IMR-90 (cell line): ENCODE measurements at regions not wholly inside any gene's neighbourhood (a gene's known extent, or its start where the extent isn't known, plus 50 kb on each side); places are given as distances from the start of the nearest gene placed in this dataset.

Experiments
- ATAC-seq: fragments of 200-7000 bp; cut with Tn5 transposase; 2 replicates; pipeline ENCODE4 v1.9.1; 2020; ENCODE audit warnings: low read depth, mild to moderate bottlenecking, moderate library complexity
- BruUV-seq: library from RNA; stranded (reverse); fragments of 400-500 nt; replicated peaks from 2 replicates; lab custom pipeline; 2021; lab: Mats Ljungman, UMichigan
- CTCF ChIA-PET: fragments of 300-600 bp; formaldehyde crosslinking; extraction: SDS; loops from one replicate; lab custom pipeline; 2021; ENCODE audit warnings: antibody characterized with exemption; lab: Yijun Ruan, JAX
- POLR2A ChIA-PET: fragments of 300-600 bp; sonication (Branson Sonifier 250); formaldehyde crosslinking; loops from one replicate; lab custom pipeline; 2022; ENCODE audit warnings: antibody characterized with exemption; ENCODE audit not compliant: unreplicated experiment; lab: Charles Lee
- DNase-seq: peaks from one replicate; pipeline ENCODE4 v3.0.0; 2013
- H2AFZ ChIP-seq: replicated peaks from 2 replicates; pipeline ENCODE3; 2013; ENCODE audit warnings: low read length, mild to moderate bottlenecking; ENCODE audit not compliant: poor library complexity
- H2AK5ac ChIP-seq: 2 replicates; pipeline ENCODE4 v1.6.1; 2013; ENCODE audit warnings: low read depth, low read length, inconsistent platforms
- H2AK9ac ChIP-seq: replicated peaks from 2 replicates; pipeline ENCODE3; 2013; ENCODE audit warnings: mild to moderate bottlenecking, low read depth, low read length, moderate library complexity; ENCODE audit not compliant: poor library complexity
- H2BK120ac ChIP-seq: 2 replicates; pipeline ENCODE4 v1.6.1; 2013; ENCODE audit warnings: low read depth, low read length, inconsistent platforms
- H2BK15ac ChIP-seq: 3 replicates; pipeline ENCODE4 v1.6.1; 2013; ENCODE audit warnings: low read depth, low read length, inconsistent platforms
- H2BK20ac ChIP-seq: 2 replicates; pipeline ENCODE4 v1.6.1; 2013; ENCODE audit warnings: low read depth, mild to moderate bottlenecking, inconsistent platforms, low read length, moderate library complexity
- H2BK5ac ChIP-seq: 2 replicates; pipeline ENCODE4 v1.6.1; 2013; ENCODE audit warnings: mild to moderate bottlenecking, low read depth, low read length, inconsistent platforms; ENCODE audit not compliant: poor library complexity, severe bottlenecking
- H3K14ac ChIP-seq: replicated peaks from 2 replicates; pipeline ENCODE4 v1.6.1; 2013; ENCODE audit warnings: low read depth, low read length, inconsistent platforms
- H3K18ac ChIP-seq: 2 replicates; pipeline ENCODE4 v1.6.1; 2013; ENCODE audit warnings: low read depth, low read length, control low read depth
- H3K23ac ChIP-seq: 2 replicates; pipeline ENCODE4 v1.6.1; 2013; ENCODE audit warnings: low read depth, low read length, inconsistent platforms
- H3K27ac ChIP-seq: 2 replicates; pipeline ENCODE4 v1.5.1; 2013; ENCODE audit warnings: mild to moderate bottlenecking, control low read depth, low read length; ENCODE audit not compliant: insufficient read depth
- H3K27me3 ChIP-seq: 2 replicates; pipeline ENCODE4 v1.6.1; 2013; ENCODE audit warnings: low read length; ENCODE audit not compliant: control insufficient read depth, insufficient read depth
- H3K36me3 ChIP-seq: 2 replicates; pipeline ENCODE4 v1.6.1; 2013; ENCODE audit warnings: low read length, mixed read lengths; ENCODE audit not compliant: control insufficient read depth, insufficient read depth
- H3K4ac ChIP-seq: 2 replicates; pipeline ENCODE4 v1.6.1; 2013; ENCODE audit warnings: low read depth, low read length, inconsistent platforms
- H3K4me1 ChIP-seq: 2 replicates; pipeline ENCODE4 v1.6.1; 2013; ENCODE audit warnings: low read length, mixed read lengths; ENCODE audit not compliant: control insufficient read depth, insufficient read depth
- H3K4me2 ChIP-seq: 2 replicates; pipeline ENCODE4 v1.6.1; 2013; ENCODE audit warnings: low read depth, mild to moderate bottlenecking, control low read depth, low read length, moderate library complexity
- H3K4me3 ChIP-seq: 2 replicates; pipeline ENCODE4 v1.5.1; 2013; ENCODE audit warnings: low read depth, mild to moderate bottlenecking, control low read depth, low read length, moderate library complexity; ENCODE audit not compliant: insufficient read depth
- H3K56ac ChIP-seq: 2 replicates; pipeline ENCODE4 v1.6.1; 2013; ENCODE audit warnings: low read length, inconsistent platforms; ENCODE audit not compliant: insufficient read depth; ENCODE audit errors: extremely low read depth
- H3K79me1 ChIP-seq, 2 experiments: 2 replicates each; pipeline ENCODE4 v1.6.1; 2013; ENCODE audit warnings: low read length in 2 of 2, inconsistent platforms in 1 of 2, low read depth in 1 of 2
- H3K9ac ChIP-seq: 2 replicates; pipeline ENCODE4 v1.6.1; 2013; ENCODE audit warnings: low read depth, low read length, control low read depth
- H3K9me1 ChIP-seq: 2 replicates; pipeline ENCODE4 v1.6.1; 2013; ENCODE audit warnings: low read length, inconsistent platforms; ENCODE audit not compliant: insufficient read depth
- H3K9me3 ChIP-seq: 2 replicates; pipeline ENCODE4 v1.6.1; 2013; ENCODE audit warnings: low read length; ENCODE audit not compliant: control insufficient read depth, insufficient read depth
- H4K20me1 ChIP-seq: 2 replicates; pipeline ENCODE4 v1.6.1; 2013; ENCODE audit warnings: low read length, inconsistent platforms; ENCODE audit not compliant: insufficient read depth
- H4K5ac ChIP-seq: 2 replicates; pipeline ENCODE4 v1.6.1; 2013; ENCODE audit warnings: mild to moderate bottlenecking, low read depth, low read length, control low read depth
- H4K8ac ChIP-seq, 2 experiments: 2 replicates each; pipeline ENCODE4 v1.6.1; 2013; ENCODE audit warnings: low read depth in 2 of 2, low read length in 2 of 2, control low read depth in 1 of 2, inconsistent platforms in 1 of 2
- H4K91ac ChIP-seq: 2 replicates; pipeline ENCODE4 v1.6.1; 2013; ENCODE audit warnings: low read depth, low read length, inconsistent platforms; ENCODE audit not compliant: insufficient read depth
- BHLHE40 ChIP-seq: fragments of 150-350 bp; IDR thresholded peaks from 2 replicates; pipeline ENCODE4 v1.6.1; 2016; ENCODE audit warnings: mild to moderate bottlenecking, low read depth, low read length
- CEBPB ChIP-seq: IDR thresholded peaks from 2 replicates; pipeline ENCODE4 v1.6.1; 2012; ENCODE audit warnings: low read depth, low read length, improper control_type of control experiment
- CHD1 ChIP-seq: IDR thresholded peaks from 2 replicates; pipeline ENCODE4 v1.6.1; 2012; ENCODE audit warnings: low read depth, low read length, improper control_type of control experiment
- CTCF ChIP-seq: conservative IDR thresholded peaks from 2 replicates; pipeline ENCODE4 v1.5.1; 2012; ENCODE audit warnings: mild to moderate bottlenecking, low read depth, low read length, improper control_type of control experiment
- FOS ChIP-seq: fragments of 150-350 bp; IDR thresholded peaks from 2 replicates; pipeline ENCODE4 v1.6.1; 2016; ENCODE audit warnings: low read depth, low read length
- MAFK ChIP-seq: IDR thresholded peaks from 2 replicates; pipeline ENCODE4 v1.6.1; 2012; ENCODE audit warnings: low read depth, low read length, improper control_type of control experiment
- MAZ ChIP-seq: IDR thresholded peaks from 2 replicates; pipeline ENCODE4 v1.6.1; 2012; ENCODE audit warnings: low read depth, mild to moderate bottlenecking, low read length, improper control_type of control experiment, moderate library complexity, borderline replicate concordance
- NFE2L2 ChIP-seq: fragments of 150-350 bp; IDR thresholded peaks from 2 replicates; pipeline ENCODE4 v1.6.1; 2016; ENCODE audit warnings: low read depth, mild to moderate bottlenecking, low read length
- POLR2A ChIP-seq: IDR thresholded peaks from 2 replicates; pipeline ENCODE4 v1.6.1; 2012; ENCODE audit warnings: mild to moderate bottlenecking, low read depth, low read length
- RAD21 ChIP-seq: IDR thresholded peaks from 2 replicates; pipeline ENCODE4 v1.6.1; 2012; ENCODE audit warnings: low read length, improper control_type of control experiment
- RCOR1 ChIP-seq: IDR thresholded peaks from 2 replicates; pipeline ENCODE4 v1.6.1; 2012; ENCODE audit warnings: mild to moderate bottlenecking, low read length, improper control_type of control experiment; ENCODE audit not compliant: insufficient replicate concordance
- RFX5 ChIP-seq: IDR thresholded peaks from 2 replicates; pipeline ENCODE4 v1.8.0; 2012; ENCODE audit warnings: low read depth, mild to moderate bottlenecking, low read length, moderate library complexity
- SMC3 ChIP-seq: fragments of 150-350 bp; IDR thresholded peaks from 2 replicates; pipeline ENCODE4 v1.6.1; 2016; ENCODE audit warnings: low read depth, mild to moderate bottlenecking, antibody characterized with exemption, low read length, moderate library complexity
- WGBS, 2 experiments: methylation state at CpG; one replicate each; pipeline versions ENCODE4 v1.1.5 to v1.1.7; 2013; ENCODE audit warnings: missing lambda C conversion rate in 2 of 2; ENCODE audit not compliant: insufficient read length in 1 of 2; ENCODE audit errors: extremely low coverage in 2 of 2; 5-methylcytosine and 5-hydroxymethylcytosine counted together
- dilution Hi-C: fragments of 300-500 bp; cut with HindIII; formaldehyde crosslinking; loops from one replicate; pipeline ENCODE4 v1.14.3; 2018; ENCODE audit warnings: low sequenced_read_pairs; ENCODE audit not compliant: unreplicated experiment
- in situ Hi-C: fragments of 300-500 bp; cut with MboI; formaldehyde crosslinking; loops from 3 replicates; pipeline ENCODE4 v1.14.3; 2019; ENCODE audit warnings: low sequenced_read_pairs, inconsistent platforms, mixed read lengths
- intact Hi-C: fragments of 100-400 bp; cut with micrococcal nuclease; formaldehyde crosslinking; loops from 2 replicates; pipeline ENCODE4 v1.10.0; 2022
- TF ChIP-seq, protein P1 (sequence below): fragments of 150-350 bp; IDR thresholded peaks from 2 replicates; pipeline ENCODE4 v1.6.1; 2017; ENCODE audit warnings: mild to moderate bottlenecking, antibody characterized with exemption, low read length, low read depth

- no TSS peak for BruUV-seq
- CTCF ChIA-PET, result no interaction called here
- no peaks in the 10 kb centered on the region for H3K79me1 ChIP-seq
These were observed 111.1 kb upstream of the CAB39 start for GRCh38 chr2:230601510-230601909.

More at GRCh38 chr2:230601510-230601909, 111.1 kb upstream of the CAB39 start:
- DNase-seq (no peak), ATAC-seq (no peak)
- no peaks in the 10 kb centered on the region for H4K20me1 ChIP-seq
- H3K4ac ChIP-seq, result no peak overlapping the region
- no peak overlapping the region for H2AK5ac ChIP-seq
- TF ChIP-seq RAD21 (no peak), CTCF (no peak), CEBPB (no peak), MAFK (no peak), CHD1 (no peak), FOS (no peak), SMC3 (no peak), RCOR1 (no peak), BHLHE40 (no peak), NFE2L2 (no peak), POLR2A (no peak), RFX5 (no peak), MAZ (no peak)
- TF ChIP-seq, protein P1, sequence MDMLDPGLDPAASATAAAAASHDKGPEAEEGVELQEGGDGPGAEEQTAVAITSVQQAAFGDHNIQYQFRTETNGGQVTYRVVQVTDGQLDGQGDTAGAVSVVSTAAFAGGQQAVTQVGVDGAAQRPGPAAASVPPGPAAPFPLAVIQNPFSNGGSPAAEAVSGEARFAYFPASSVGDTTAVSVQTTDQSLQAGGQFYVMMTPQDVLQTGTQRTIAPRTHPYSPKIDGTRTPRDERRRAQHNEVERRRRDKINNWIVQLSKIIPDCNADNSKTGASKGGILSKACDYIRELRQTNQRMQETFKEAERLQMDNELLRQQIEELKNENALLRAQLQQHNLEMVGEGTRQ, result no peak
- H3K27ac ChIP-seq, result no peak overlapping the region
- H3K4me3 ChIP-seq, result no peak overlapping the region
- no peaks in the 10 kb centered on the region for H3K9me1 ChIP-seq
- no peak overlapping the region for H3K4me2 ChIP-seq
- no peak overlapping the region for H4K8ac ChIP-seq
- no peaks in the 10 kb centered on the region for H3K36me3 ChIP-seq
- H4K5ac ChIP-seq, result no peak overlapping the region
- no peak overlapping the region for H2BK5ac ChIP-seq
- no peak overlapping the region for H3K9ac ChIP-seq
- POLR2A ChIA-PET, result no interaction called here
- H3K18ac ChIP-seq, result no peak overlapping the region
- H3K9me3 ChIP-seq, result no peaks in the 10 kb centered on the region
- no peak overlapping the region for H4K91ac ChIP-seq
- no peaks in the 10 kb centered on the region for H3K4me1 ChIP-seq
- H2BK120ac ChIP-seq, result no peak overlapping the region
- no peak overlapping the region for H2BK20ac ChIP-seq
- H3K27me3 ChIP-seq, result no peaks in the 10 kb centered on the region; the same call in 1 of the 2 replicates
- no CpG with 5 or more reads among the region's 7 CpGs for WGBS, 2 experiments
- dilution Hi-C loops, result no loop called here
- H2AK9ac ChIP-seq, result no peak overlapping the region
- H3K56ac ChIP-seq, result no peak overlapping the region
- in situ Hi-C loops, result loop anchor here (25.0 kb wide), 1 partner anchor 789 kb away; no protein-coding TSS in a partner anchor
- H2BK15ac ChIP-seq, result no peak overlapping the region
- H2AFZ ChIP-seq, result no peak overlapping the region
- no peak overlapping the region for H3K23ac ChIP-seq
- no peak overlapping the region for H3K14ac ChIP-seq
- intact Hi-C loops, result no loop called here
